GM21447 (cell line): ENCODE measurements at regions not wholly inside any gene's neighbourhood (a gene's known extent, or its start where the extent isn't known, plus 50 kb on each side); places are given as distances from the start of the nearest gene placed in this dataset.
"Not testable (repeated sequence)": the region's sequence is repeated elsewhere in the genome, so short reads cannot be mapped to it uniquely, and the experiment has no call there.

Source experiments
- ATAC-seq: cut with Tn5 transposase; IDR thresholded peaks from one replicate; pipeline ENCODE4 v1.9.1; 2021; ENCODE audit not compliant: unreplicated experiment

DNA sequence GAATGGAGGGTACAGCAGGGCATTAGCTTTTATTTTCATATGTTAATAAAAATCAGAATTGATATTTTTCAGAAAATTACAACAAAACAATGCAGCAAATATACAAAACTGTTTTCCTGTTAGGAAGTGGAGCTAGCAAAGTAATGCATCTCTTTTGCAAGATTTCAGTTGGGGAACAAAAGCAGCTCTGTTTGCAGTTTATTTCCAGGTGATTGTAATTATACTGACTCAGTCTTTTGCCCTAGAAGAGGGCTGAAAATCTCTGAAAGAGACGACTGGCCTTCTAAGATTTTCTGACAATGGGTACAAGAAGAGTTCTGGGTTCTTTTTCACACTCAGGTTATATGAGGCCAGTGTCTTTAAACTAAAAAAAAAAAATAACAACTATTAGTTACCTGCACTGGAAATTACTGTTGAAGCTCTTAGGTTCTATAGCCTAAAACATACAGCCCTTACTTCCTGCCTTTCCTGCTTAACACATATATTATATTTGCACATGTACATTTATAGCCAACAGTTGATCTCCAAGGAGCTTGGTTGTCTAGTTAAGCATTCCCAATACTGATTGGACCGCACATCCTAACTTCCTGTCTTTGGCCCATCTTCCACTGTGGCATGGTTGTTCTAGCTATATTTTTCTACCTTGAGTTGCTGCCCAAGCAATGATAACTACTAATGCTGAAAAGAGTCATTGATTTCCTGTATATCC is 199.1 kb upstream of the KRR1 start:
- no peak for ATAC-seq

- ATAC-seq: no peak
Measured at GRCh38 chr12:75709503-75709902, 198.1 kb upstream of the KRR1 start.

GRCh38 chr12:75708802-75709201 is 197.4 kb upstream of the KRR1 start:
- ATAC-seq: no peak

DNA sequence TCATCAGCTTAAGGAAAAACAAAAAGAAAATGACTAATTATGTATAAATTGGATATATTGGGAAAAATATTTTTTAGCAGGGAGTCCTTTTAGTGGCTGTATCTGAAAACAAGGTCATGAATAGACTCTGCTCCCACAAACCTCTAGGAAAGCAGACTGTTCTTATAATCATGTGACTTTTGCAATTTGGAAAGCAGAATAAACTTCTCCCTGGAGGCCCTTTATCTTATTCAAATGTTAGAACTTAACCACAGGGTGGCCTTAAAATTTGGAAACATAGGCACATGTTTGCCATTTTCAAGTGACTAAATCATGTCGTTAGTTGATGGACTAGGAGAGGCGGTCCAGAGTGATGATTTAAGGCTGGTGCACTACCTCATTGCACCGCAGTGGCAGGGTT is 196.6 kb upstream of the KRR1 start:
- no peak for ATAC-seq

GRCh38 chr12:75706786-75707605 is 195.6 kb upstream of the KRR1 start:
- no peak for ATAC-seq

DNA sequence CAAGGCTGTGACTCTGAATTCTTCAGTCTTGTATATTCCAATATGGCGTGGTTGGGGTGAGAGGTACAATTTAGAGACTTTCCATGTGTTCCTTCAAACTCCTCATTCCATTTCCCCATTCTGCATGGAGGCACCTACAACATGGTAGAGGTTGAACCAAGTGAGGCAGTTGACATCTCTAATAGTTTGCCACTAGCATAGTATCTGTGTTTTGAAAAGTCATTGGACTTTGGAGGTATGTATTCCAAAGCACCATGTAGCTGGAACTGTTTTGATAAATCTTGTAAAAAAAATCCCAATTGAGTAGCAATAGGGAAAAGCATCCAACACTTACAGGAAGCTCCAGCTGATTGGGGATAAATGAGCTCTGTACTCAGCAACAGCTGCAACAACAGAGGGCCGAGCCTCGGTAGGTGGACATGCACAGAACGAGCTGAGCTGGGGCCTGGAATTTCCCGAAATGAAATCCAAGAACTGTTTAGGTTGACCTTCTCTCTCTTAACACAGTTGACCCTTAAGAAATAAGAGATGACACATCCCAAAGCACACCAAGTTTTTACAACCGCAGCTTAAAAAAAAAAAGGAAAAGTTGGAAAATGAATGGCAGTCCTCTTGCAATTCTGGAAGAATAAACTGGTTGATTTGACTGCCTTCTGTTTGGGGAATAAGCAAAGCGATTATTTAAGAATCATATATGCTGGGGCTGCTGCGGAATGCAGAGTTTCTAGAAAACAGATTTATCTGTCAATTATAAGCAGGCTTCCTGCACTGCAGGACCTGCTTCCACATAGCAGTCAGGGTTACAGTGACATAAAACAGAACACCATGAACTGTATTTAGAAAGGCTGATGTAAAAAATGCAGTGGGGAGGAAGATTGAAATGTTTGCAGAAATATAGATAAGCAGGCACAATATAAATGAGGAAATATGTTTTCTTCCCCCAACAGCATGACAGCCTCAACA is 194.6 kb upstream of the KRR1 start:
- ATAC-seq: no peak

DNA sequence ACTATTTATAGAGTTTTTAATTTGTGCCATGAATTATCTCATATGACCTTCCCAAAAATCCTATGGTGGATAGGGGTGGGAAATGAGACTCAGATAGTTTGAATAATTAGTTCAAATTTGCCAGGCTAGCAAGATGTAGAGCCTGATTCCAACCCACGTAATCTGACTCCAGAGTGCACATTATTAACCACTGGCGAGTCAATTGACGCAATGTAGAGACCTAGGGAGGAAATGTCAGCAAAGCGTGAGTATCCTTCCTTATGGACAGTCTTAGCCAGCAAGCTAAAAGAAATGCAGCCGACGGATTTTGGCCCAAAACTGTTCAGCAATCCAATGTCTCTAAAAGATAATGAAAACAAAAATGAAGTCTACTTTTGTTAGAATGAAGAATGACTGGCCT is 193.3 kb upstream of the KRR1 start:
- ATAC-seq: no peak

DNA sequence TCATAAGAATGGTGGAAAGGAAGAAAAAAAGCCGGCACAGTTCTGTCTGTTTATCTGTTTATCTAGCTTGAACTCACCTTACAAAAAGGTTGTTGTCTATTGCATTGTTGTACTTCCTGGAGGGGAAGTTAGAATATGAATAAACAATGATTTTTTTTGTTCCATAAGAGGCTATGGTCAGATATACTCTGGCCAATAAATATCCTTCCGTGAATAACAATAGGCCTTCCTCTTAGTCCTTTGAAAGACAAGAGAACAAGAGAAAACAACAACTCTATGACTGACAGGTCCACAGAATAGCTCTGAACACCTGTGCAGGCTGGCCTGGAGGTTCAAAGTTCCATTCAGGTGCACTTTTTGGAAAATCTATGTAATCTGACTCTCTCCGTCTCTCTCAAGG is 192.8 kb upstream of the KRR1 start:
- no peak for ATAC-seq

DNA sequence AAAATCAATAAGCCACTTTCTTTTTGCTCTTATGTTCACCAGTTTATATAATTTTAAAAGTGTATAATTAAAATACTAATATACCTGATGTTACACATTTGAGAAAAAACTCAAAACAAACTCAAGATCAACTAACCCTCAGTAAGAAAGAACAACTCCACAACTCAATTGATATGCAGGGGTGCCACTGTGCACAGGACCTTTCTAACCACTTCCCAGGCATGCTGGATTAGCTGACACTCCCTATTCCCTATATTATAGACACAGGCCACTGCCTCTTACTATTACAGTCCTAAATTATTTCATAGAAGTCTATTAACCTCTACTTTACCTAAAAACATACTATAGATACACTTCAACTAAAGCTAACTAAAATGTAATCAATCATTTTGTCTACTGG is 191.7 kb upstream of the KRR1 start:
- ATAC-seq: no peak

DNA sequence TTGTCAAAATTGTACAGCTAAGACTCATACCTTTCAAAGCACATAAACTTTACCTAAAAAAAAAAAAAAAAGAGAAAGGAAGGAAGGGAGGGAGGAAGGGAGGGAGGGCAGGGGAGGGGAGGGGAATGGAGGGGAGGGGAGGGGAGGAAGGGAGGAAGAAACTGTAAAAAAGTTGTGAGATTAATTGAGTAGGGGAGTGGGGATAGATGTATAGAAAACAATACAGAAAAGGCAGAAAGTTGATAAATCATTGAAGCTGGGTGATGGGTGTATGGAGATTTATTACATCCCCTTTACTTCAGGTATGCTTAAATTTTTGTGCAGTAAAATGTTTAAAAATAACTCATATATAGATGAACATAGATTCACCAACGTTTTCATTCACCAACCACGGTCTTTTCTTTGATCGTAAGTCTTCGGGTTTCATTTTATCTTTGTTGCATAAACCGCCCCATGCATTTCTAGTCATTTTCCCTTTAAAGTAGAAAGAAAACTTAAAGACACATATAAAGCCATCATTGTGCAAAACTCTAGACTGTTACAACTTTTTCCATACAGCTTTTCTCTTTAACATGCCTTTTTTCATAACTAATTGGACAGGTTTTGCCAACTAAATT is 191.2 kb upstream of the KRR1 start:
- no peak for ATAC-seq

DNA sequence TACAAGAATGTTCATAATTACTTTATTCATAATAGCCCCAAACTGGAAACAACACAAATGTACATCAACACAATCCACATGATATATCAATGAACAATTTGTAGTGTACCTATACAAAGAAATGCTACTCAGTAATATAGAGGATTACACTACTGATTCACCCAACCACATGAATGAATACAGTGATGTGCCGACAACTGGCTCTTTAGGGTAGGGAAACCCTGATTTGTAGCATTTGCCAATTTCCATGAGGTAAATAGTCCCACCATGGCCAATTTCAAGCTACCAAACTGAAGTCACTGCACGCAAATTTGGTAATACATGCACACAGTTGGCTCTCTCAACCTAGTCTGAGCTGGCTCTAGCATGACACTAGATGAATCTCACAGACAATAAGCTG is 190.4 kb upstream of the KRR1 start:
- ATAC-seq: no peak

- no peak for ATAC-seq
Measured at GRCh38 chr12:75699728-75700496, 188.5 kb upstream of the KRR1 start.

DNA sequence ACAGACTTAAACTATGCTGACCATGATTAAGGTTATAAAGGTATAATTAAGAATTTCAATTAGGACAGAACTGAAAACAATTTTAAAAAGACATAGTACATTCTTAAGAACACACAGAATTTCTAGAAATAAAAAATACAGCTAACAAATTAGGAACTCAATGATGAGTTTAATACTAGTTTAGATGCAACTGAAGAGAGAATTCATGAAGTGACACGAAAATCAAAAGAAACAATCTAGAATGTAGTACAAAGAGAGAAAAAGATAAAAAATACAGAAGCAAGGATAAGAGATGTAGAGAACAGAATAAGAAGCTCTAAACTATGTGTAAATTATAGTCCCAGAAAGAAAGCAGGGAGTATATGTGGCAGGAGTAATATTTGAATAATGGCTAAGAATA is 187.8 kb upstream of the KRR1 start:
- ATAC-seq: no peak

DNA sequence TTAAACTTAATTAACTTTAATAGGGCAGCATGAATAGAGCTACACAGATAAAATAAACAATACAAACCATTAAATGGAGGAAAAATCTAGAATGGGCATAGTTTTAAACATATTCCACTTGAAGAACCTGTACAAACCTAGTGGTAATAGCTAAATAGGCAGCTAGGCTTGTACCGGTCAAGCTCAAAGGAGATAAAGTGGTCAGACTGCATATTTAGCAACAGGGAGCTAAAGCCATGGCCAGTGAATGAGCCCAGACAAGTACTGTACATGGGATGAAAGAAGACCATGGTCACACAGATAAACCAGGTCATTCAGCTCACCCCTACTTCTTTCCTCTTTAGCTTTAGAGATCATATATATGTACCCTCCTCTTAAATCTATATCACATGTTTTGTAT is 186.6 kb upstream of the KRR1 start:
- no peak for ATAC-seq

DNA sequence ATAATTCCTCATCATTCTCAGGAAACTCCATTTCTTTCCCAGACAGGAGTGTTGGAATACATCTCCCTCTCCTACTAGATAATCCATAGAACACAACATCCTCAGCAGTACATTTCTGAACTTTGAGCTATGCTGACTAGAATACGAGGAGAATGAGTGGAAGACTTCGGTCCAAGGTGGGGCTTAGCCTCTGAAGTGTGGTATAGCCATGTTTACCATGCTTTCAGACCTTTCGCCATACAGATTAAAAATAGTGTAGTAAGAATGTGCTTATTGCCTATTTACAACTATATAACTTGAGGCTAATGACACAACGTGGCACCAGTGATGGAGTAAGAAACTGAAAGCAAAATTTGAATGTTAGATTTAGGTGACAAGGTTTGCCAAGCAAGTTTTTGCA is 184.5 kb upstream of the KRR1 start:
- ATAC-seq: no peak

GRCh38 chr12:75694534-75695268 is 183.3 kb upstream of the KRR1 start:
- no peak for ATAC-seq

DNA sequence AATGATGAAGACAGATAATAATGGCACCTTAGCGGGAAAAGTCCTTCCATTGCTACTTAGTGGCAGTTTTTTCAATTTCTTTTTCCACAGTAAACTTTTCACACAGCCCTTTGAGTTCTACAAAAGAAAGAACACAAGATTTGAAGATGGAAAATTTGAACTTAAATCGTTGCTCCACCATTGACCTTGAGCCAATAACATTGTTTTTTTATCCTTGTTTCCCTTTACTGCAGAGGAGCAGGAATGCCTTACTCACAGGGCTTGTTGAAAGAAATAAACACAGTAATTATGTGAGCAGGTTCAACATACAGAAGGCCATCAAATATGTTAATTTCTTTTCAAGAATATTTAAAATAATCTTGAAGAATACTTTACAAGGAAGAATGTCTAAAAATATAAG is 181.5 kb upstream of the KRR1 start:
- no peak for ATAC-seq

- ATAC-seq: no peak
Measured at GRCh38 chr12:75690296-75690955, 179.0 kb upstream of the KRR1 start.

DNA sequence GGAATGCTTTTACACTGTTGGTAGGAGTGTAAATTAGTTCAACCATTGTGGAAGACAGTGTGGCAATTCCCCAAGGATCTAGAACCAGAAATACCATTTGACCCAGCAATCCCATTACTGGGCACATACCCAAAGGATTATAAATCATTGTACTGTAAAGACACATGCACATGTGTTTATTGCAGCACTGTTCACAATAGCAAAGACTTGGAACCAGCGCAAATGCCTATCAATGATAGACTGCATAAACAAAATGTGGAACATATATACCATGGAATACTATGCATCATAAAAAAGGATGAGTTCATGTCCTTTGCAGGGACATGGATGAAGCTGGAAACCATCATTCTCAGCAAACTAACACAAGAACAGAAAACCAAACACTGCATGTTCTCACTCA is 174.8 kb upstream of the KRR1 start:
- ATAC-seq: not testable (repeated sequence)
